ENCODE measurements at regions not wholly inside any gene's neighbourhood (a gene's known extent, or its start where the extent isn't known, plus 50 kb on each side); places are given as distances from the start of the nearest gene placed in this dataset.
A peak's percentile ranks its signal among the peaks of the same experiment; 100 is the strongest.
"Not testable (repeated sequence)": the region's sequence is repeated elsewhere in the genome, so short reads cannot be mapped to it uniquely, and the experiment has no call there.

DNA sequence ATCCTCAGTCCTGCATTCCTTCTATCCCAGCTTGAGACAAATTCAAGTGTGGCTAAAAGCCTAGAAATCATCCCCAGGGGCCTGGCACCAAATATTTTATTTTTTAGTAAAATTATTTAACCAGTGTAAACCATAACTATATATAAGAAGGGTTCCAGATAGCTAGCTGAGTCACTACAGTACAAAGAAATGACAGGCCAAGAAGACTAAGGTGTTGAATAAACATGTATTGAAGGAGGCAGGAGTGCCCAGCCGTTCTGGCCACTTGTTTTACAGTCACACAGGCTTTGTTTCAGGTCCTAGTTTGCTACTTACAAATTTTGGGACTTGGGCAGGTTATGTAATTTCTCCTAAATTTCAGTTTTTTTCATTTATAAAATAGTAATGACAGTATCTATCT, 225.9 kb upstream of the PITX2 start:
- no peak for DNase-seq (ENCODE audit: low spot score)

DNA sequence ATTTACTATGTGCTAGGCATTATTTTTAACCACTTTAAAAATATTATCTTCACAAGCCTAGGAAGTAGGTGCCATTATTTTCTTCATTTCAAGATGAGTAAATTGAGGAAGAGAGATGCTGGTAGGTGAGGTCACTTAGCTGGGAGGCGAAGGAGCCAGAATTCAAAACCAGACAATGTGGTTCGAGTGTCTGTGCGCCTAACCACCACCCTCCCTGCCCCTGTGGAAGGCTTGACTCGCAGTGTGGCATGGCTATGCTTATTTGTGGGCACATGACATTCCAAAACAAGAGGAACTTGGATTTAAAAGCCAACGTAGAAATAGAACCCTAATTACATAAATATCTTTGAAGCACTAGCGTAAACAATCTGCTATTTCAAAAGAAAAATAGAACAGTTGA, 226.6 kb upstream of the PITX2 start:
- DNase-seq (ENCODE audit: low spot score), result no peak

DNA sequence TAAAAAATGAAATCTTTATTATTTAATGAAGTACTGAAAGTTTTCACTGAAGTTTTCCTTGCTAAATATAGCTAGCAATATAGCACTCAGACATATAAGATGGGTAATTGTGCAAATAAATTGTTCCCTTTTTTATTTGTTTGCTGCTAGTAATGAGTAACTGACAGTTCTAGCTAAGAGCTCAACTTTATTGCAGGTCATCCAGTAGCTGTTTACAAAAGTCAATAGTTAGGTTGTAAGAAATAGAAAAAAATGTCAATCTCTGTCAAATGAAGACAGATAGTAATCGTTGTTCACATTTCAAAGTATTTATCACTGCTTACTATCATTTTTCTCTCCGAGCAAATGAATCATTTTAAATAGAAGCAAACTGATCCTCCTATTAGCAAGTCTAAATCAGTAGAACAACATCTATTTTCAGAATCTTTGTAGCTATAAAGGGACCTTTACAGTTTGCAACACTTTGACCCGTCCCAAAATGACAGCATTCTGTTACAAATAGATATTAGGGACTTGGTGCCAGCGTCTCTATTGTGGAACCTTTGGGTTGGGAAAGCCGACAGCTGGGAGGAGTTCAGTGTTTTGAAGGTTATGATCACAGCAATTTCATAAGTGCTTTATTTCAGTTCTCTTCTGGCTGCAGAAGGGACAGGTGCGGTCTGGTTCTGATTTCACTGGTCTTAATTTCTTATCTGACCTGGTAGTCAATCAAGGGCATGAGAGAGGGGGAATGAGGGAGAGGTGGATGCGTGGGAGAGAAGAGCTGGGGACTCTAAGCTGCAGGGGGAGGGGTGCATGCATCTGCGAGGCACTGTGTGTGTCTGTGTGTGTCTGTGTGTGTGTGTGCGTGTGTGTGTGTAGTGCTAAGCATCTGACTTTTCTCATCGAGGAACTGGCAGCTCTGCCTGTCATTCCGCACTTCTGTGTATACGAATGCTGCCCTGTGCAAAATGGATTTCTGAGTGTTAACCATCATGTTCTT, 227.9 kb upstream of the PITX2 start:
- DNase-seq (ENCODE audit: low spot score), result no peak

DNA sequence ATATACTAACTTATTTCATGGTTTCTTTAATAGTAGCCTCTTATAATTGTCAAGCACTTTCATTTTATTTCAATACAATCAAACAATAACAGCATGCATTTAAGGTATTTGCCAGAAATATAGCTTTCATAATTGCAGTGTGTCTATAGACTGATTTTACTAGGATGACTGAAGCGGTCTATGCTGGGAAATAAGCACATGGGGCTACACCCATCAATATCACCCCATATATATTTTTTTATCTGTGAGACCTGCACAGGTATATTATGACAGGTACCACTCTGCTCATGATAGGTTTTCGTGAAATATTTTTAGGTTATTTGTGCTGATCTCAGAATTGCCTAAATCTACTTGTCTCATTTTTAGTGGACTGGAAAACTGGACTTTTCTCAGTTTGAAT, 229.1 kb upstream of the PITX2 start:
- DNase-seq (ENCODE audit: low spot score), result no peak

DNA sequence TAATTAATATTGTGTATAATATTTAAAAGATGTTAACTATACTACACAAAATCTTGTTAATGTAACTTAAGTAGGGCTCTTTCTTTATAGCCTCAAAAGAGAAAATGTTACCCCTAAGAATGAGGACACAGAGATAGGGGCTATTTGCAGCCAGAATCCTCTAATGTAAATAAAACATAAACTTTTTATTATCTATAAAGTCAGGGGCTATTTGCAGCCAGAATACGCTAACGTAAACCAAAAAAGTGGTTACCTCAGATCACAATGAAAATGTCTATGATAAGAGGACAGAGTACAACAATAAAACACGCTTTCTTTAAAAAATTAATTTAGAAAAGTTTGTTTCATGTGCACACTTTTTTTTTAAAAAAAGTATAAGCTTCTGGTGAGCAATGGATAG, 229.9 kb upstream of the PITX2 start:
- no peak for DNase-seq (ENCODE audit: low spot score)

DNA sequence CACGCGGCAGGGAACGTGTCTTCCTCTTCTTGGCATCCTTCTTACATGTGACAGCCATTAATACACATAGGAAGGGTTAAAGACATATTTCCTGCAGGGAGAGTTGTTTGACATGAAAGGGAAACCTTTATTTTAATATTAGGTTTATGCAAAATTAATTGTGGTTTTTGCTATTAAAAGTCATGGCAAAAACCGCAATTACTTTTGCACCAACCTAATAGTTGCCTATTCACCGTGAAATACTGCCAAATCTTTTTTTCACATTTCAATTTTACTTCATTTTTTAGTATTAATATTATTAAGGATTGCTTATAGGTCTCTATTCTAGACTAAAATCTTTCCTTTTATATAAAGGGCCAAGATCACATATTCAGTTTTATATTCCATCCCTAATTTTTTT, 230.4 kb upstream of the PITX2 start:
- no peak for DNase-seq (ENCODE audit: low spot score)

DNA sequence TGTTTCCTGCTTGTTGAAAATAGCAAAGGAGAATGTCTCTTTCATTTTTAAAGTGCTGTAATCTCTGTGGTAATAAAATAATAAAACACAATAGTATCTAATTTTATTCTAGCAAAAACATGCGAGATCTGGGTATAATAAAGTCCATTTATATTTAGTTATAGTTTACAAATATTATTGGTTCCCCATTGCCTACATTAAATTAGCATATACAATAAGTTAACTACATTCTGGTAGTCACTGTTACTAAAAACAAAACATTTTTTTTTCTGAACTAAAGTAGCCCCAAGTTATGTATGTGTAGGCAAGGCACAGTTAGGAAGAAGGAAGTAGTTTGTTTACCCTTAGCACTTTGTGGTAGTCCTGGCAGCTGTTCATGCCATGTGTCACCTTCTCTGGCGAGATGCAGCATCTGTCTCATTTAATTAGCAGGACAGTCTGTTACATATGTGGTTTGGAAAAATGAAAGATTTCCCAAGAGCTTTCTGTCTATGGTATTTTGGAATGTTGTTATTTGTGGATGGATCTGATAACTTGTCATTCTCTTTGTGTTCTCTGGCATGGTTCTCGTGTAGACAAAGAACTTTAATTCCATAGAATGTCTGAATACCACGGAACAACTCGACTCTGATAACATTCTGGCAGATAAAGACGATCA, 231.3 kb upstream of the PITX2 start:
- no peak for DNase-seq (ENCODE audit: low spot score)

DNA sequence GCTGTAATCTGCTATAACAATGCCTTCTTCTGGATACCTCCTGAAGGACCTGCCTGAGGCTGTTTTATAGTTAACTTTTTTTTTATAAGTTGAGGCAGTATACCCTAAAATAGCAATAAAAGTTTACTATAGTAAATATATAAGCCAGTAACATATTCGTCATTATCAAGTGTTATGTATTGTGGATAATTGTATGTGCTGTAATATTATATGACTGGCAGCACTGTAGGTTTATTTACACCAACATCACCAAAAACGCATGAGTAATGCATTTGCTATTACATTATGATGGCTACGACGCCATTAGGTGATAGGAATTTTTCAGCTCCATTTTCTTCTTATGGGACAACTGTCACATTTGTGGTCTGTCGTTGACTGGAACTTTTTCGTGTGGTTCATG, 237.2 kb upstream of the PITX2 start:
- DNase-seq (ENCODE audit: low spot score), result no peak

DNA sequence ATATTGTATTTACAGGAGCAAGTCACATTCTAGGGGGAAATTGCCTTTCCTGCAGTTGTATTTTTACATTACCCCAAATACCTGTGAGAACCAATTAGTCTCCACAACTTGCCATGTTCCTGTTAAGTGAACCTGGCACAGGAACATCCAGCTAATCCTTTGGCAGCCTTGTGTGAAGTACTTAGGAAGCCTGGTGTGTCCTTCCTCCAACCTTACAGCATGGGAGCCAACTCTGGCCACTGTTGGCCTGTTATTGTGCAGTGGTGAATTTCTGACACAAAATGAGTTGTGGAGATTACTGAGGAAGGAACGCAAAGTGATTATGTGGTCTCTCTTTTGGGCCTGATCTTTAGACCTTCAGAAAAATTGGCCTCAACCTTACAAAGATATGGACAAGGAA, 238.0 kb upstream of the PITX2 start:
- DNase-seq (ENCODE audit: low spot score), result no peak

DNA sequence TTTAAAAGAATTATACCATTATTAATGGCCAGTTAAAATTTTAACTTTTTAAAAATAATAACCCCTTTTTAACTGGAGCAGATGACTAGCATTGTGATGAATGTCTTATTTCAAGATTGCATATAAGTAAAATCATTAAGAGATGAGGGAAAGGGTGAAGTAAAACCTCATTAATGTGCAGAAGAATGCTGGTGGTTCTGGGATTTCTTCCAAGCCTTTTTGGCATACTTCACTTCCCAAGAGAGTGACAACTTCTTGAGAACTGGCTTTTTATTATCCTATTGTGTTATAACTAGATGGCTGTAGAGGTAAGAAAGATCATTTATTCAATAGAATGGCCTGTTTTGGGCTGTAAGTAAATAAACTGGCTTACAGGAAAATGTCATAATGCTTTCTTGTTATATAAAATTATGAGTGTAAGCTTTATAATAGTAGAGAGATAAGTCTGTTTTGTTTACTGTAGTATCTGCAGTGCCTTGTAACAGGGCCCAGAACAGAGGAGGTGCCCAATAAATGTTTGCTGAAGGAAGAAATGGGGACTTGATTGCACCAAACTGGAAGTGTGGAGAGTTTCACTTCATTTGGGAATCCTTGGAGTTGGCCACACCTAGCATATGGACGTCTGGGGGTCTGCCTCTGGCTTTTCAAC, 242.9 kb upstream of the PITX2 start:
- peak; percentile 51 for DNase-seq (ENCODE audit: low spot score)

DNA sequence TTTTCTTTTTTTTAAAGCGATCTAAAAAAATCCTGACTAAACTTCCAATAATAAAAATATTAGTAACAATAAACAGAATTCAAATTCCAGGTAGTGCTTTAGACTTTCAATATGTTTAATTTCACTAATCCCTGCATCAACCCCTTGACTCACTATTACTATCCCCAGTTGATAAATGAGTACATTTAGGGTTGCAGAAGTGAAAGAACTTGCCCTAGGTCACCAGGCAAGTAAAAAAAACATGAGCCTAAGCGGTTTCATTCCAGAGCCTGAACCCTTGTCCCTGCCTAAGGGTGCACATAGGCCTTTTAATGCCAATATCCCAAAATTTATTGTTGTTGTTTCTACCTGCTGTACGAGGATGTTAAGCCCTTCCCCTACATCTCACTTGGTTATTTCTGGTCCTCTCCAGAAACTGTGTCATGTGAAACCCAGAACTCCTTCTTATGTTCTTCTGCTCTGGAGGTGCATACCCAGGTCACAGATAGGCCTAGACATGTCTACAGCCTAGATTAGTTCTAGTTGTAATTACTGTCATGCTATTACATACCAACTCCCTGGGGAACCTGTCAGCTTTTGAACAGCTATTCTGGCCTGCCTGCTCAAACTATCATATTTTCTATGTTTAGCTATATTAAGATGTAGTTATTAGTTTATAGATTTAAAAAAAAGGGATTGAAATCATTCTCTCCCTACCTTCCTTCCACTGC, 244.5 kb upstream of the PITX2 start:
- no peak for DNase-seq (ENCODE audit: low spot score)

DNA sequence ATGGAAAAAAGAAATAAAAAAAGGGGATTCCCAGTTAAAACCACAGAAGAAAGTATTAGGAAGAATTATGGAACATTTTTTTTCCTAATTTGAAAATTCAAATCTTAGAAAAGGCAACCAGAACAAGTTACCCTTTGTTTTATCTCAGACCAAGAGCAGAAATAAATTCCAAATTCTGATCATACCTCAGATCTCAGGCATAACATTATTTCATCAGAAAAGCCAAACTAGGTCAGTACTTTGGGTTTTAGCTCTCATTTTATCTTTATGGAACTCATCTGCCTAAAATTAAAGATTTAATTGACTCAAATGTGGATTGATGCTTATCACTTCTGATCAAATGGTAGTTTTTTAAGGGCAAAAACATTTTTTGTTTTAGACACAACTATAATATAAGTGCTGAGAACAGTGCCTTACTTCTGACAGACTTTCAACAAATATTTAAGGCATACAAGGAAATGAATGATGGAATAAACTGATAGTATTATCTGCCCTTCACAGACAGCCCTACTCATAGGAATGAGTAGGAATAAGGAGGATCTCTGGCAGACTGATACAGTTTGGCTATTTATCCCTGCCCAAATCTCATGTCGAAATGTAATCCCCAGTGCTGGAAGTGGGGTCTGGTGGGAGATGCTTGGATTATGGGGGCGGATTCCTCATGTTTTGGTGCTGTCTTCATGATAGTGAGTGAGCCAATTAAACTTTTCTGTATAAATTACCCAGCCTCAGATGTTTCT, 245.3 kb upstream of the PITX2 start:
- DNase-seq (ENCODE audit: low spot score), result no peak

DNA sequence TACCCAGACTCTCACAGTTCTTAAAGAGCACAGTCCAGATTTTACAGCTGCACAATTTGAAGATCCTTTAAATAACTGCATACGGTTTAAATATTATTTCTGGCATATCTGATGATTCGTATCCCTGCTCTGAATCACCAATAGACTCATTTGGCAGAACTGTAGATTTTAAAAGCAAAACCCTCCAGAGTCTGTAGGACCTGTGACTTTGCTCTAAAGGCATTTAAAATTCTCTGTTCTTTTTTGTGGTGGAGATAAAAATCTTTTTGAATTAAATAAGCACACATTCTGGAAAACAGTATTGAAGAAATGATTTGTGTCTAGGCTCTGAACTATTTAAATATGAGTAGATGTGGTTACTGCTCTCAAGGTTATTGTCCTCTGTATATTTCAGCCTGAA, 246.2 kb upstream of the PITX2 start:
- DNase-seq (ENCODE audit: low spot score), result no peak

DNA sequence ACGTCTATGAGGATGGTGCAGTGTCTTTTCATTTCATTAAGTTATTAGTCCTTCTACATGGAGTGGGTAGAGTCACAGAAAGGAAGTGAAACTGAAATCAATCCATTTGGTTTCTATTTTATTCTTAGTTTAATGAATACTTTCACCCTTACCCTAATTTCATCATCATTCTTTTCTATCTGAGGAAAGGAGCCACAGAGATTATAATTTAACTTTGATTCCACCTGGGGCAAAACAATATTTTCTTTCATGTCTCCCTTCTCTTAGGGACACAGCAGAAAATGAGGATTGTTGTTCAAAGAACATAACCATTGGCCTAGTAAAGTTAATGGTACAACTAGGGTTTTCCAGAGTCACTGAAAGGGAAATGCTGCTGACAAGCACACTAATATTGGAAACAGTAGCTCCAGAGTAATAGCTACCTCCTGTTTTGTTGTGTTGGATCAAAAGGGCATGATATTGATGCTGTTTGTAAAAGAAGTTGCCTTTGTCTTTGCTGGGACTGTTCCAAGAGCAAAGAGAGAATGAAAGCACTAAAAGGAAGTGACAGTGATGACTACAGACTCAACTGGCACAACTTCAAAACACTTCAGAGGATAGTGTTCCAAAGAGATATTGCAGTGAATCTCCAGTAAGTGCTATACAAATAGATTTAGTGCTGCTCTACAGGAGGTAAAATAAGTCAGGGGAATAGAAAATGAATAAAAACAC, 247.1 kb upstream of the PITX2 start:
- peak; percentile 52 for DNase-seq (ENCODE audit: low spot score)

DNA sequence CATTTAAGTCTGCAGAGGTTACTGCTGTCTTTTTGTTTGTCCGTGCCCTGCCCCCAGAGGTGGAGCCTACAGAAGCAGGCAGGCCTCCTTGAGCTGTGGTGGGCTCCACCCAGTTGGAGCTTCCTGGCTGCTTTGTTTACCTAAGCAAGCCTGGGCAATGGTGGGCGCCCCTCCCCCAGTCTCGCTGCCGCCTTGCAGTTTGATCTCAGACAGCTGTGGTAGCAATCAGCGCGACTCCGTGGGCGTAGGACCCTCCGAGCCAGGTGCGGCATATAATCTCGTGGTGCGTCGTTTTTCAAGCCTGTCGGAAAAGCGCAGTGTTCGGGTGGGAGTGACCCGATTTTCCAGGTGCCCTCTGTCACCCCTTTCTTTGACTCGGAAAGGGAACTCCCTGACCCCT, 253.3 kb upstream of the PITX2 start:
- not testable (repeated sequence) for DNase-seq (ENCODE audit: low spot score)

DNA sequence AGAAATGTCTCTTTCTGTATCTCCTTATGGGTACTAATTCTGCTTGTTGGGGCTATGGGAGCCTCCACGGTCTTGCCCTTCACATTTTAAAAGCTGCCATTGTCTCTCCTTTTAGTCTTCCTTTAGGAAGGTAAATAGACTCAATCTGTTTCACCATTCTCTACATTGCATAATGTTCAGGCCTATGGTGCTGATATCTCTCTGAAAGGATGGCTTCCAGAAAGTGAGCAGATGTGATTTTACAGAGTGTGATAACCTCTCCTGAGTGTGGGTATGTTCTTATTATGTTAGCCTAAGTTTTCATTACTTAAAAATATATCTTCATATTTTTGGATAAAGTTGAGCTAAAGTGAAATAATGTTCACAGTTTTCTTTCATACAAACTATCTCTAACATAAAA, 254.0 kb upstream of the PITX2 start:
- no peak for DNase-seq (ENCODE audit: low spot score)

DNA sequence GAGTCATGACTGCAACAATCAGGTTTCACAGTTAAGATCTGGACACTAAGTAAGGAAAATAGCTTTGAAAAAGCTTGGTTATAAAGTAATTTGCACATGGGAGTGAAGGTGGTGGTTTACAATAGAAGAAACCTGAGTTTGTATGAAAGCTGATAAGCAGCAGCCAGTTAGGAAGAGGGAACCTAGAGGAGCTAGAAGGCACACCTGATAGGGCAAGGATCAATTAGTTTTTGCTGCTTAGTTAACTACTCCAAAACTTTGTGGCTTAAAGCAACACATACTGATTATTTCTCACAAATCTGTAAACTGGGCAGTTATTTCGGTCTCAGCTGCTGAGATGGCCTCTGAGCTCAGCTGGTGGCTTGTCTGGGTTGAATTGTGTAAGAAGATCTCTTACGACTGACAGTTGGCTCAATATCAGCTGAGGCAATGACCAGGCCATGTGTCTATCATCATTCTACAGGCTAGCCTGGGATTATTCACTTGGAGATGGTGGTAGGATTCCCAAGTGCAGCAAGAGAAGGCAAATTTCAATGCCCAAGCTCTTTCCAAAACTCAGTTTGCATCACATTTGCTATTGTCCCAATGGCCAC, 255.0 kb upstream of the PITX2 start:
- no peak for DNase-seq (ENCODE audit: low spot score)

DNA sequence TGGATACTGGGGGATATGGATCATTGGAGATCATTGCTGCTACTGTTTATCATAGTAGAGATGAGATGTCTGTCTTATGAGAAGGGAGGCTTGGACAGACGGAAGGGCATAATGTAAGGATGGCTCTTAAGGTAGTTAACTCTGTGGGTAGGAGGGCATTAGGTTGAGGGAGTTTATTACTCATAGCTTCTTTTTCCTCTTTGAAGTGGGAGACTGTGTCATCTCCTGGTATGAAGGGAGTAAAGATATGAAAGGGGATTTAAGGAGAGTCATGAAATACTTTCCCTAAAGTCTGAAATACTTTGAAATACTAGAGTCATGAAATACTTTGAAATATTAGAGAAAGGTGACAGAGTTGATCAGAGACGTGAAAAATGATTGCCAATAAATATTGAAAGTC, 255.5 kb upstream of the PITX2 start:
- no peak for DNase-seq (ENCODE audit: low spot score)

DNA sequence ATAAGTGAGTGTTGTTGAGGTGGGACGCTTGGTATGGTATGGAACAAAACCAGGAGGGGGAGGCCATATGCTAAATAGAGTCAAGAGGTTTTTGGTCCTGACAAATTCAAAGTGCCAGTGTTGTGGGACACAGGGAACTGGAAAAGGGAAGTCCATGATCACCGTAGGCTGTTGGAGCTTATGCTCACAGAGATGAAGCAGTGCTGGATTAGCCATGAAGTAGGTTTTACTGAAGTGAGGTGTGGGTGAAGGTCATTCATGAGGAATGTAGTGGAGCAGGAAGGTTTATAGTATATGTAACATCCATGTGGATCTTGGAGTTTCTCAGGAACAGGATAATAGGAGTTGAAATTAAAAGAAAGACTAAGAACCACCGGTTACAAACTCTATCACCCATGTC, 256.1 kb upstream of the PITX2 start:
- no peak for DNase-seq (ENCODE audit: low spot score)

DNA sequence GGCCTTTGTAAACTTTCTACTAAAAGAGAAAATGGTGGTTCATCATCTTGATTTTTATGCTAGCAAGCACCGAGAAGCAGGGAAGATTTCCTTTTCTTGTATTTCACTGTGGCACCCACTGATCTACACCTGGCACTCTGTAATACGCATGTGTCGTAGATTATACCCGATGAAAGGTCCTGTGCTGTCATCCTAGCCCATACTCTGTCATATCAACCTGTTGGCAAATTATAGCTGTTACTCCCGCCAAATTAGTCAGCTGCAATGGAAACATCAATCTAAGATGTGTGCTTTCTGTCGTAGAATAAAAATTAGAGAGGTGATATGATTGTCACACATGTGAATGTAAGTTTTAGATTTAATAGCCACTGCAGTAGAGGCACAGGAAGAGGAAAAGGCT, 263.4 kb upstream of the PITX2 start:
- DNase-seq (ENCODE audit: low spot score), result no peak

DNA sequence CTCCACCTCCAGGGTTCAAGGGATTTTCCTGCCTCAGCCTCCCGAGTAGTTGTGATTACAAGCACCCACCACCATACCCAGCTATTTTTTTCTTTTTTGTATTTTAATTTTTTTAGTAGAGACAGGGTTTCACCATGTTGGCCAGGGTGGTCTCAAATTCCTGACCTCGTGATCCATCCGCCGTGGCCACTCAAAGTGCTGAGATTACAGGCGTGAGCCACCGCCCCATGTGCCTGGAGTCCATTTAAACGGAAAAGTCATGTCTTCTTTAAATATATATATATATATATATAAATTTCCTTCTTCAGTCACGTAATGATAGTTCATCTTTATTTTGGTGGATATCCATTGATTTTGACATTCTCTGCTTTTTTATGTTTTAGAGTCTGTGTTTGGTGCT, 264.0 kb upstream of the PITX2 start:
- no peak for DNase-seq (ENCODE audit: low spot score)

Data from COLO829 (cell line).